Amygdala (tissue), 56 donors: ENCODE measurements at regions not wholly inside any gene's neighbourhood (a gene's known extent, or its start where the extent isn't known, plus 50 kb on each side); places are given as distances from the start of the nearest gene placed in this dataset.

Experiments
- DNase-seq, 56 donors: peaks; one replicate each; lab custom pipeline; 2025; lab: John Stamatoyannopoulos, UW

- no peak for DNase-seq
These were observed 51.6 kb upstream of the SRGAP3 start for GRCh38 chr3:9301091-9301490.

- no peak for DNase-seq
These were observed 52.4 kb upstream of the SRGAP3 start for GRCh38 chr3:9301798-9302197.

GRCh38 chr3:9302425-9303181 is 53.2 kb upstream of the SRGAP3 start:
- peak in 54 of 56 donors; percentile 38 to 88 (median 73) for DNase-seq

GRCh38 chr3:9308298-9308990 is 54.4 kb upstream of the THUMPD3 start:
- no peak for DNase-seq

- no peak for DNase-seq
These were observed 52.8 kb upstream of the THUMPD3 start for GRCh38 chr3:9310043-9310442.

- no peak for DNase-seq
These were observed 51.6 kb upstream of the THUMPD3 start for GRCh38 chr3:9311228-9311627.
